OCI-LY7 (cell line): ENCODE measurements at regions not wholly inside any gene's neighbourhood (a gene's known extent, or its start where the extent isn't known, plus 50 kb on each side); places are given as distances from the start of the nearest gene placed in this dataset.

Experiments used
- BruUV-seq: library from RNA; stranded (reverse); fragments of 400-500 nt; replicated peaks from 2 replicates; lab custom pipeline; 2021; lab: Mats Ljungman, UMichigan
- CTCF ChIA-PET: fragments of 300-600 bp; sonication (Branson Sonifier 250); formaldehyde crosslinking; loops from one replicate; lab custom pipeline; 2022; ENCODE audit warnings: antibody characterized with exemption; ENCODE audit not compliant: unreplicated experiment; lab: Charles Lee
- POLR2A ChIA-PET: fragments of 300-600 bp; sonication (Branson Sonifier 250); formaldehyde crosslinking; loops from one replicate; lab custom pipeline; 2022; ENCODE audit warnings: antibody characterized with exemption; lab: Charles Lee
- DNase-seq: peaks from one replicate; pipeline ENCODE4 v3.0.0-alpha.2; 2015; ENCODE audit warnings: low spot score
- H2AFZ ChIP-seq: fragments of 200-600 bp; sonication (generic), shearing (Covaris generic); 2 replicates; pipeline ENCODE4 v1.6.1; 2014; ENCODE audit warnings: mild to moderate bottlenecking, antibody characterized with exemption, low read length, moderate library complexity
- H3K27ac ChIP-seq: fragments of 200-600 bp; sonication (generic); 2 replicates; pipeline ENCODE4 v1.5.1; 2014; ENCODE audit warnings: mixed run types, low read depth, mild to moderate bottlenecking, moderate library complexity, low read length, inconsistent platforms; ENCODE audit not compliant: poor library complexity, severe bottlenecking
- H3K36me3 ChIP-seq: fragments of 200-600 bp; sonication (generic); 2 replicates; pipeline ENCODE4 v1.6.1; 2014; ENCODE audit warnings: mild to moderate bottlenecking, antibody characterized with exemption, low read length, moderate library complexity, mixed read lengths; ENCODE audit not compliant: insufficient read depth
- H3K4me1 ChIP-seq: fragments of 200-600 bp; sonication (generic); 2 replicates; pipeline ENCODE4 v1.5.1; 2014; ENCODE audit warnings: mild to moderate bottlenecking, low read length; ENCODE audit not compliant: insufficient read depth, poor library complexity, severe bottlenecking
- H3K4me2 ChIP-seq: fragments of 200-600 bp; sonication (generic); 2 replicates; pipeline ENCODE4 v1.6.1; 2014; ENCODE audit warnings: mild to moderate bottlenecking, low read length
- H3K4me3 ChIP-seq: fragments of 200-600 bp; sonication (generic); 2 replicates; pipeline ENCODE4 v1.5.1; 2014; ENCODE audit warnings: mild to moderate bottlenecking, low read depth, low read length; ENCODE audit not compliant: poor library complexity, severe bottlenecking
- H3K79me2 ChIP-seq: fragments of 200-600 bp; sonication (generic); 2 replicates; pipeline ENCODE4 v1.6.1; 2016; ENCODE audit warnings: low read depth, mild to moderate bottlenecking, low read length, moderate library complexity, mixed read lengths; ENCODE audit not compliant: insufficient read depth
- H3K9me2 ChIP-seq: fragments of 200-600 bp; sonication (generic); 2 replicates; pipeline ENCODE4 v1.6.1; 2016; ENCODE audit warnings: mild to moderate bottlenecking, low read length, mixed read lengths; ENCODE audit not compliant: insufficient read depth
- H3K9me3 ChIP-seq: fragments of 200-600 bp; sonication (generic); 2 replicates; pipeline ENCODE4 v1.6.1; 2014; ENCODE audit warnings: mild to moderate bottlenecking, mixed run types, low read length, mixed read lengths
- H4K20me1 ChIP-seq: fragments of 200-600 bp; sonication (generic); 2 replicates; pipeline ENCODE4 v1.6.1; 2014; ENCODE audit warnings: mild to moderate bottlenecking, antibody characterized with exemption, low read length, moderate library complexity, mixed read lengths; ENCODE audit not compliant: insufficient read depth
- CTCF ChIP-seq: fragments of 200-600 bp; sonication (generic); conservative IDR thresholded peaks from 2 replicates; pipeline ENCODE4 v1.5.1; 2014; ENCODE audit warnings: mild to moderate bottlenecking, antibody characterized with exemption, low read length, moderate library complexity, mixed read lengths
- EZH2phosphoT487 ChIP-seq: fragments of 200-600 bp; sonication (generic); IDR thresholded peaks from 2 replicates; pipeline ENCODE4 v1.6.1; 2018; ENCODE audit warnings: low read depth, borderline replicate concordance, mild to moderate bottlenecking, mixed run types, antibody characterized with exemption, low read length, moderate library complexity, mixed read lengths
- intact Hi-C: fragments of 100-400 bp; cut with micrococcal nuclease; formaldehyde crosslinking; loops from one replicate; pipeline ENCODE4 v1.10.0; 2022; ENCODE audit not compliant: unreplicated experiment

- no peak for DNase-seq
- ChIA-PET POLR2A (no interaction called here), CTCF (no interaction called here)
- Histone ChIP-seq H3K4me1 (no peaks in the 10 kb centered on the region), H3K4me2 (no peak overlapping the region), H3K9me3 (no peaks in the 10 kb centered on the region), H3K79me2 (no peaks in the 10 kb centered on the region), H4K20me1 (no peaks in the 10 kb centered on the region), H3K4me3 (no peak overlapping the region), H3K27ac (no peak overlapping the region), H2AFZ (no peak overlapping the region), H3K36me3 (no peaks in the 10 kb centered on the region), H3K9me2 (no peaks in the 10 kb centered on the region)
- intact Hi-C loops = no loop called here
- TF ChIP-seq EZH2phosphoT487 (no peak), CTCF (no peak)
- BruUV-seq = no TSS peak
Observed at GRCh38 chr9:79014929-79015699, 556.7 kb upstream of the TLE4 start.

DNA sequence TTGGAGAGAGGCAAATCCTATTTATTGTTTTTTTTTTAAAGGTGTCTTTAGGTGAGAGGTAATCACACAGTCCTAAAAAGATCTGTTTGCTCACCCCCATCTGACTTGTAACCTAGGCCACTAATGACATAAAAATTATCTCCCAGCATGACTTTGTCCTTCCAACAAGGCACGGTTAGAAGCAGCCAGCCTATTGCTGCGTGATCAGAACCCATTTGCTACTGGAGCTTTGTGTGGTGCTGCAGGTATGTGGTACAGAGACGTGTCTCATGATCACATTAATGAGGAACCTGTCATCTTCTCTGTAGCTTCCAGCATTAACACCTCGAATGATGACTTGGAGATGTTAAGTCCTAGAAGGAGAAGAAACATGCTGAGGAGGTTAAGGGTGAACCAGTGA lies 555.8 kb upstream of the TLE4 start:
- Histone ChIP-seq H3K4me2 (no peak overlapping the region), H3K79me2 (no peaks in the 10 kb centered on the region), H3K4me3 (no peak overlapping the region), H3K36me3 (no peaks in the 10 kb centered on the region), H2AFZ (no peak overlapping the region), H4K20me1 (no peaks in the 10 kb centered on the region), H3K9me3 (no peaks in the 10 kb centered on the region), H3K4me1 (no peaks in the 10 kb centered on the region), H3K27ac (no peak overlapping the region), H3K9me2 (no peaks in the 10 kb centered on the region)
- BruUV-seq = no TSS peak
- ChIA-PET POLR2A (no interaction called here), CTCF (no interaction called here)
- intact Hi-C loops = no loop called here
- no peak for DNase-seq
- TF ChIP-seq EZH2phosphoT487 = no peak
- no peak for TF ChIP-seq CTCF

DNA sequence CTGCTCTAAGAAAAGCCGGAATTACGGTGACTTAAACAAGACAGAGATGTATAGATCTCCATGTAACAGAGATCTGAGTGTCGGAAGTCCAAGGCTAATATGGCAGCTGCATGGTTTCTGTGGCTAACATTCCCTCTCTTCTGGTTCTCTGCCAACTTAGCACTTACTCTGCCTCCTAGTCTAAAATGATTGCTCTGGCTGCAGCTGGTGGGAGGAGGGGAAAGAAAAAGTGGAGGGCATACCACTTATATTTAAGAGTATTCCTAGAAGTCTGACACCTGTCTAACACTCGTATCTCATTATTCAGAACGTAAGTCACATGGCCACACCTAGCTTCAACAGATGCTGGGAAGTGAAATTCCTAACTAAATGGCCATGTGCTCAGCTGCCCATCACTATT lies 551.5 kb upstream of the TLE4 start:
- no peak overlapping the region for H3K27ac ChIP-seq
- H4K20me1 ChIP-seq = no peaks in the 10 kb centered on the region
- no peaks in the 10 kb centered on the region for H3K4me1 ChIP-seq
- H3K9me2 ChIP-seq = no peaks in the 10 kb centered on the region
- intact Hi-C loops = no loop called here
- no peaks in the 10 kb centered on the region for H3K9me3 ChIP-seq
- no peak overlapping the region for H3K4me2 ChIP-seq
- H2AFZ ChIP-seq = no peak overlapping the region
- no peaks in the 10 kb centered on the region for H3K36me3 ChIP-seq
- ChIA-PET POLR2A (no interaction called here), CTCF (no interaction called here)
- BruUV-seq = no TSS peak
- no peak for DNase-seq
- H3K79me2 ChIP-seq = no peaks in the 10 kb centered on the region
- H3K4me3 ChIP-seq = no peak overlapping the region
- TF ChIP-seq EZH2phosphoT487 (no peak), CTCF (no peak)
